ENCODE measurements at regions not wholly inside any gene's neighbourhood (a gene's known extent, or its start where the extent isn't known, plus 50 kb on each side); places are given as distances from the start of the nearest gene placed in this dataset.

GRCh38 chr6:141261016-141261671 lies 871.6 kb upstream of the GJE1 start:
- no peaks in the 10 kb centered on the region for H4K20me1 ChIP-seq (ENCODE audit: insufficient read depth, poor library complexity, severe bottlenecking)
- no peak overlapping the region for H3K4me3 ChIP-seq
- H3K4me1 ChIP-seq (ENCODE audit: insufficient read depth) = no peaks in the 10 kb centered on the region
- H3K27me3 ChIP-seq = no peaks in the 10 kb centered on the region
- no peak overlapping the region for H3K27ac ChIP-seq
- H3K4me2 ChIP-seq = no peak overlapping the region
- DNase-seq (ENCODE audit: low spot score) = peak; percentile 5
- H2AFZ ChIP-seq = no peak overlapping the region
- H3K9me3 ChIP-seq (ENCODE audit: low read depth) = no peaks in the 10 kb centered on the region
- no peaks in the 10 kb centered on the region for H3K79me2 ChIP-seq
- WGBS (ENCODE audit: low lambda C conversion rate, missing lambda C conversion rate) = 77% methylated on average over 10 of the region's 10 CpGs
- TF ChIP-seq, protein P1, sequence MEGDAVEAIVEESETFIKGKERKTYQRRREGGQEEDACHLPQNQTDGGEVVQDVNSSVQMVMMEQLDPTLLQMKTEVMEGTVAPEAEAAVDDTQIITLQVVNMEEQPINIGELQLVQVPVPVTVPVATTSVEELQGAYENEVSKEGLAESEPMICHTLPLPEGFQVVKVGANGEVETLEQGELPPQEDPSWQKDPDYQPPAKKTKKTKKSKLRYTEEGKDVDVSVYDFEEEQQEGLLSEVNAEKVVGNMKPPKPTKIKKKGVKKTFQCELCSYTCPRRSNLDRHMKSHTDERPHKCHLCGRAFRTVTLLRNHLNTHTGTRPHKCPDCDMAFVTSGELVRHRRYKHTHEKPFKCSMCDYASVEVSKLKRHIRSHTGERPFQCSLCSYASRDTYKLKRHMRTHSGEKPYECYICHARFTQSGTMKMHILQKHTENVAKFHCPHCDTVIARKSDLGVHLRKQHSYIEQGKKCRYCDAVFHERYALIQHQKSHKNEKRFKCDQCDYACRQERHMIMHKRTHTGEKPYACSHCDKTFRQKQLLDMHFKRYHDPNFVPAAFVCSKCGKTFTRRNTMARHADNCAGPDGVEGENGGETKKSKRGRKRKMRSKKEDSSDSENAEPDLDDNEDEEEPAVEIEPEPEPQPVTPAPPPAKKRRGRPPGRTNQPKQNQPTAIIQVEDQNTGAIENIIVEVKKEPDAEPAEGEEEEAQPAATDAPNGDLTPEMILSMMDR (IDR thresholded peaks at IDR 0.05; ENCODE audit: poor library complexity) = no peak
- TF ChIP-seq EZH2 (IDR thresholded peaks at IDR 0.05; ENCODE audit: borderline replicate concordance) = no peak
- no peak for TF ChIP-seq EZH2phosphoT487 (IDR thresholded peaks at IDR 0.05; ENCODE audit: low read depth, severe bottlenecking, unreplicated experiment)
- H3K9me2 ChIP-seq (replicated peaks; ENCODE audit: insufficient read depth) = no peaks in the 10 kb centered on the region
- no peaks in the 10 kb centered on the region for H3K36me3 ChIP-seq (replicated peaks; ENCODE audit: insufficient read depth, low read depth)

DNA sequence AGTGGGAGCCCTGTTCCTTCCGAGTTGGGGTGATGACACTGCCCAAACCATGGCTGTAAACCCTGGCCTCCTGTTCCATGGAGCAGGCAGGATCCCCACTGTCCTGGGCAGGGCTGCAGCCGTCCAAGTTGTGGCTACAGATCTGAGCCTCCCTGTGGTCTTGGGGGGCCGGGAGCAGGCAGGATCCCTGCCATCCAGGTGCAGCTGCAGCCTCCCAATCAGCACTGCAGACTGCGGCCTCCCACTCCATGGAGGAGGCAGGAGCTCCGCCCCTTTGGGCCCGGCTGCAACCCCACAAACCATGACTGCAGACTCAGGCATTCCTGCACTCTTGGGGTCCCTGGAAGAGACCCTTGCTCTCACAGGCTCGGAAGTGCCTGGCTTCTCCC lies 872.1 kb upstream of the GJE1 start:
- H3K4me1 ChIP-seq (ENCODE audit: insufficient read depth) = no peaks in the 10 kb centered on the region
- H3K4me3 ChIP-seq = no peak overlapping the region
- no peaks in the 10 kb centered on the region for H3K27me3 ChIP-seq
- peak; percentile 4 for DNase-seq (ENCODE audit: low spot score)
- no peaks in the 10 kb centered on the region for H4K20me1 ChIP-seq (ENCODE audit: insufficient read depth, poor library complexity, severe bottlenecking)
- H3K9me3 ChIP-seq (ENCODE audit: low read depth) = no peaks in the 10 kb centered on the region
- no peaks in the 10 kb centered on the region for H3K36me3 ChIP-seq (replicated peaks; ENCODE audit: insufficient read depth, low read depth)
- 88% methylated on average over 7 of the region's 7 CpGs for WGBS (ENCODE audit: low lambda C conversion rate, missing lambda C conversion rate)
- H3K27ac ChIP-seq = no peak overlapping the region
- H3K79me2 ChIP-seq = no peaks in the 10 kb centered on the region
- H3K4me2 ChIP-seq = no peak overlapping the region
- no peaks in the 10 kb centered on the region for H3K9me2 ChIP-seq (replicated peaks; ENCODE audit: insufficient read depth)
- no peak for TF ChIP-seq EZH2phosphoT487 (IDR thresholded peaks at IDR 0.05; ENCODE audit: low read depth, severe bottlenecking, unreplicated experiment)
- TF ChIP-seq, protein P1 (IDR thresholded peaks at IDR 0.05; ENCODE audit: poor library complexity) = no peak
- no peak for TF ChIP-seq EZH2 (IDR thresholded peaks at IDR 0.05; ENCODE audit: borderline replicate concordance)
- H2AFZ ChIP-seq = no peak overlapping the region

- TF ChIP-seq EZH2phosphoT487 (IDR thresholded peaks at IDR 0.05; ENCODE audit: low read depth, severe bottlenecking, unreplicated experiment) (no peak), EZH2 (IDR thresholded peaks at IDR 0.05; ENCODE audit: borderline replicate concordance) (no peak)
- TF ChIP-seq, protein P1 (IDR thresholded peaks at IDR 0.05; ENCODE audit: poor library complexity) = no peak
- Histone ChIP-seq H3K9me3 (ENCODE audit: low read depth) (no peaks in the 10 kb centered on the region), H3K4me2 (no peak overlapping the region), H3K4me1 (ENCODE audit: insufficient read depth) (no peaks in the 10 kb centered on the region), H3K27me3 (no peaks in the 10 kb centered on the region), H3K79me2 (no peaks in the 10 kb centered on the region), H3K27ac (no peak overlapping the region), H2AFZ (no peak overlapping the region), H3K4me3 (no peak overlapping the region), H3K9me2 (replicated peaks; ENCODE audit: insufficient read depth) (no peaks in the 10 kb centered on the region), H3K36me3 (replicated peaks; ENCODE audit: insufficient read depth, low read depth) (no peaks in the 10 kb centered on the region), H4K20me1 (ENCODE audit: insufficient read depth, poor library complexity, severe bottlenecking) (no peaks in the 10 kb centered on the region)
- no peak for DNase-seq (ENCODE audit: low spot score)
- WGBS (ENCODE audit: low lambda C conversion rate, missing lambda C conversion rate) = 84% methylated on average over 5 of the region's 5 CpGs
Measured at GRCh38 chr6:141259807-141260206, 872.9 kb upstream of the GJE1 start.

Data from hepatocyte (in vitro differentiated cells).